GM13977 (cell line): ENCODE measurements at regions not wholly inside any gene's neighbourhood (a gene's known extent, or its start where the extent isn't known, plus 50 kb on each side); places are given as distances from the start of the nearest gene placed in this dataset.
"Not testable (repeated sequence)": the region's sequence is repeated elsewhere in the genome, so short reads cannot be mapped to it uniquely, and the experiment has no call there.

Source experiments
- DNase-seq: peaks from one replicate; pipeline ENCODE4 v3.0.0; 2012; ENCODE audit warnings: low spot score
- CTCF ChIP-seq: IDR thresholded peaks from 2 replicates; pipeline ENCODE4 v1.5.1; 2012; ENCODE audit warnings: mild to moderate bottlenecking, control low read depth; ENCODE audit not compliant: insufficient read depth; ENCODE audit errors: extremely low read depth, missing control alignments
- in situ Hi-C: fragments of 300-500 bp; cut with MboI; formaldehyde crosslinking; loops from one replicate; pipeline ENCODE4 v1.12.0; 2022; ENCODE audit warnings: low sequenced_read_pairs, low pct_unique_long_range_greater_than_20kb, mixed read lengths, inconsistent platforms; ENCODE audit not compliant: unreplicated experiment

GRCh38 chr10:4615042-4615441, 211.0 kb upstream of the AKR1E2 start:
- DNase-seq, result no peak
- TF ChIP-seq CTCF, result no peak
- in situ Hi-C loops, result no loop called here

GRCh38 chr10:4609251-4609650, 216.8 kb upstream of the AKR1E2 start:
- TF ChIP-seq CTCF, result no peak
- DNase-seq, result no peak
- in situ Hi-C loops, result no loop called here

- in situ Hi-C loops, result no loop called here
- TF ChIP-seq CTCF, result no peak
Observed at GRCh38 chr10:4607681-4608080, 218.3 kb upstream of the AKR1E2 start.

GRCh38 chr10:4606856-4607636, 219.0 kb upstream of the AKR1E2 start:
- in situ Hi-C loops, result no loop called here
- DNase-seq, result no peak
- no peak for TF ChIP-seq CTCF

More at GRCh38 chr10:4607681-4608080, 218.3 kb upstream of the AKR1E2 start:
- DNase-seq, result no peak

GRCh38 chr10:4602764-4603491, 223.1 kb upstream of the AKR1E2 start:
- in situ Hi-C loops, result no loop called here
- no peak for DNase-seq
- no peak for TF ChIP-seq CTCF

DNA sequence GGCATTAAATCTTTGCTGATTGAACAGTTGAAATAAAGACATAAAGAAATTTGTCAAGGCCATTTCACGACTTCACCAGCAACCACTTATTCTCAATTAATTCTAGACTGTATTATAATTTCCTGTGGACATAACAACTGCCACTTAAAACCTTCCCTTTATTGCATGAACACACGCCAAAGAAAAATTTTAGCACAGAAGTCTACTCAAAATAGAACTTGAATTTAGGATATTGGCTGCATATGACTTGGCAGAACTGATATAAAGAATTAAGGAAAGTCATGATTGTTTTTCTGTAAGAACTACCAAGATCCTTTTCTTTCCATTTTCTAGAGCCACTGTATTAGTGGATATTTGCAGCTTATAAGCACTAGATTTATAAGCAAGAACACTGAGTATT, 226.5 kb upstream of the AKR1E2 start:
- TF ChIP-seq CTCF, result no peak
- in situ Hi-C loops, result no loop called here
- no peak for DNase-seq

GRCh38 chr10:4597898-4598297, 228.1 kb upstream of the AKR1E2 start:
- in situ Hi-C loops, DNase-seq: not testable (repeated sequence)
